ENCODE measurements at regions not wholly inside any gene's neighbourhood (a gene's known extent, or its start where the extent isn't known, plus 50 kb on each side); places are given as distances from the start of the nearest gene placed in this dataset.

GRCh38 chr3:148625095-148625736 lies 72.5 kb upstream of the AGTR1 start:
- no peaks in the 10 kb centered on the region for H3K4me1 ChIP-seq (ENCODE audit: control insufficient read depth, insufficient read depth, low read length)
- Mint-ChIP-seq H3K4me1 (no peaks in the 10 kb centered on the region), H3K36me3 (ENCODE audit: low read depth) (no peaks in the 10 kb centered on the region), H3K27me3 (ENCODE audit: insufficient read depth) (no peaks in the 10 kb centered on the region), H3K27ac (no peak overlapping the region), H3K9me3 (peaks cover 10% of the 10 kb centered on the region), H3K4me3 (no peak overlapping the region)
- 83 to 92% methylated on average over 1 to 4 of the region's 4 CpGs for WGBS, 2 experiments (ENCODE audit: insufficient coverage in 1 of 2, insufficient read length in 1 of 2)
- H3K9ac ChIP-seq (ENCODE audit: extremely low read depth, low read length, poor library complexity, severe bottlenecking), result no peak overlapping the region
- H3K4me3 ChIP-seq (ENCODE audit: low read length), result no peak overlapping the region
- no peaks in the 10 kb centered on the region for H3K9me3 ChIP-seq (ENCODE audit: control insufficient read depth, low read length)
- no peak overlapping the region for H3K27ac ChIP-seq (ENCODE audit: low read depth, low read length)
- H3K27me3 ChIP-seq (ENCODE audit: control insufficient read depth, insufficient read depth, low read length, poor library complexity, severe bottlenecking), result no peaks in the 10 kb centered on the region
- DNase-seq, result no peak
- no peak for TF ChIP-seq CTCF (conservative IDR thresholded peaks at IDR 0.05)
- no peaks in the 10 kb centered on the region for H3K36me3 ChIP-seq (ENCODE audit: control insufficient read depth, insufficient read depth, low read length)

GRCh38 chr3:148625991-148626390 lies 71.7 kb upstream of the AGTR1 start:
- H3K9me3 ChIP-seq (ENCODE audit: control insufficient read depth, low read length), result no peaks in the 10 kb centered on the region
- TF ChIP-seq CTCF (conservative IDR thresholded peaks at IDR 0.05), result no peak
- H3K9ac ChIP-seq (ENCODE audit: extremely low read depth, low read length, poor library complexity, severe bottlenecking), result no peak overlapping the region
- no peaks in the 10 kb centered on the region for H3K4me1 ChIP-seq (ENCODE audit: control insufficient read depth, insufficient read depth, low read length)
- H3K27ac Mint-ChIP-seq, result no peak overlapping the region
- DNase-seq, result no peak
- no peak overlapping the region for H3K4me3 ChIP-seq (ENCODE audit: low read length)
- peaks cover 10% of the 10 kb centered on the region for H3K9me3 Mint-ChIP-seq
- no peaks in the 10 kb centered on the region for H3K27me3 Mint-ChIP-seq (ENCODE audit: insufficient read depth)
- H3K27me3 ChIP-seq (ENCODE audit: control insufficient read depth, insufficient read depth, low read length, poor library complexity, severe bottlenecking), result no peaks in the 10 kb centered on the region
- H3K36me3 ChIP-seq (ENCODE audit: control insufficient read depth, insufficient read depth, low read length), result no peaks in the 10 kb centered on the region
- H3K4me1 Mint-ChIP-seq, result peaks cover 3% of the 10 kb centered on the region
- H3K36me3 Mint-ChIP-seq (ENCODE audit: low read depth), result no peaks in the 10 kb centered on the region
- no peak overlapping the region for H3K27ac ChIP-seq (ENCODE audit: low read depth, low read length)
- H3K4me3 Mint-ChIP-seq, result no peak overlapping the region
- 96% methylated on average over 2 of the region's 2 CpGs; no CpG with 5 or more reads in 1 of the 2 experiments for WGBS, 2 experiments (ENCODE audit: insufficient coverage in 1 of 2, insufficient read length in 1 of 2)

- DNase-seq, result no peak
- Histone ChIP-seq H3K4me3 (ENCODE audit: low read length) (no peak overlapping the region), H3K27ac (ENCODE audit: low read depth, low read length) (no peak overlapping the region), H3K36me3 (ENCODE audit: control insufficient read depth, insufficient read depth, low read length) (no peaks in the 10 kb centered on the region), H3K9me3 (ENCODE audit: control insufficient read depth, low read length) (no peaks in the 10 kb centered on the region), H3K27me3 (ENCODE audit: control insufficient read depth, insufficient read depth, low read length, poor library complexity, severe bottlenecking) (no peaks in the 10 kb centered on the region), H3K4me1 (ENCODE audit: control insufficient read depth, insufficient read depth, low read length) (no peaks in the 10 kb centered on the region), H3K9ac (ENCODE audit: extremely low read depth, low read length, poor library complexity, severe bottlenecking) (no peak overlapping the region)
- Mint-ChIP-seq H3K27me3 (ENCODE audit: insufficient read depth) (no peaks in the 10 kb centered on the region), H3K9me3 (peaks cover 10% of the 10 kb centered on the region), H3K36me3 (ENCODE audit: low read depth) (no peaks in the 10 kb centered on the region), H3K4me1 (peaks cover 6% of the 10 kb centered on the region), H3K27ac (no peak overlapping the region), H3K4me3 (no peak overlapping the region)
- WGBS, 2 experiments (ENCODE audit: insufficient coverage in 1 of 2, insufficient read length in 1 of 2), result 100% methylated on average over 1 of the region's 1 CpG; no CpG with 5 or more reads in 1 of the 2 experiments
- no peak for TF ChIP-seq CTCF (conservative IDR thresholded peaks at IDR 0.05)
Measured at GRCh38 chr3:148629006-148629405, 68.7 kb upstream of the AGTR1 start.
